ENCODE measurements at regions not wholly inside any gene's neighbourhood (a gene's known extent, or its start where the extent isn't known, plus 50 kb on each side); places are given as distances from the start of the nearest gene placed in this dataset.

DNA sequence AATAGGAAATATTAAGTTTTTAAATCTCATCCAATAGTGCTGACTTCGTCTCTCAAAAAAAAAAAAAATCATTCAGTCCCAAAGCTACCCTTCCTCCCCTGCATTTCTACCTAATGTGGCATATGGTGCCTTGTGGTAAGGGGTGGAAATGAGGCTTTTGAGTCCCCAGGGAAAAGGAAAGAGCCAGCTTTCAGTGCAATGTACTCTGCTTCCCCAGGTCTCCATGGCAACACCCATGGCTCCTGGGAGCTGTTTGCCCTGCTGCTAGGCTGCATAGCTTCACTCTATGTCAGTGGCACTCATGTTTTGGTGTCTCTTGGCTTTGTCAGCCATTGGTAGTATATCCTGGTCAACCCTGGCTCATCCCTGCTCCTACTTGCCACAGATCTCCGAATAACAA is 175.9 kb downstream of the SLC39A8 start:
- Histone ChIP-seq H3K9me3 (ENCODE audit: insufficient read depth, low read length) (no peaks in the 10 kb centered on the region), H3K4me3 (ENCODE audit: insufficient read length, low read depth) (no peak overlapping the region)
- peak; percentile 6 for DNase-seq (ENCODE audit: low read depth, low spot score)

DNA sequence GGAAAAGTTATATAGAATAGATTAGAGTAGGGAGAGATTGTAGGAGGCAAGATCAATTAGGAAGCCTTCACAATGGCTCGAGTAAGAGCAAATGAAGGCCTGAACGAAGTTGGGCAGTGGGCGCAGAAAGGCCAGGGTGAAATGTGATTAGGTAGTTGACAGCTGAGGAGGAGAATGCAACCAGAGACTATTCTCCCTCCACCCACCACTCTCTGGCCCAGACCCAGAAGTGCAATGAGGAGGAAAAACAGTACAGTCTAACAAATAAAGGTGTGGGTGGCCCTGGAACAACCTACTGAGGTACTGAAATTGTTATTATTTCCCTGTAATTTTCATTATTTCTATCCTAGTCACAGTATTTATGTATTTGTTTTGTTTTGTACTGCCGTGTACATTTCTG is 176.7 kb downstream of the SLC39A8 start:
- Histone ChIP-seq H3K9me3 (ENCODE audit: insufficient read depth, low read length) (no peaks in the 10 kb centered on the region), H3K36me3 (ENCODE audit: insufficient read depth, insufficient read length, low read length) (no peaks in the 10 kb centered on the region), H3K27me3 (ENCODE audit: insufficient read depth, insufficient read length) (no peaks in the 10 kb centered on the region), H3K4me3 (ENCODE audit: insufficient read length, low read depth) (no peak overlapping the region), H3K4me1 (ENCODE audit: insufficient read depth, insufficient read length) (no peaks in the 10 kb centered on the region), H3K9ac (ENCODE audit: insufficient read length, low read depth) (no peak overlapping the region)
- DNase-seq (ENCODE audit: low read depth, low spot score), result no peak
- TF ChIP-seq ZNF274 (IDR thresholded peaks at IDR 0.05; ENCODE audit: low read depth, low read length), result no peak
- no peak for TF ChIP-seq SUZ12 (IDR thresholded peaks at IDR 0.05; ENCODE audit: extremely low read depth, insufficient read depth, insufficient read length)
- no peak for TF ChIP-seq YY1 (IDR thresholded peaks at IDR 0.05; ENCODE audit: insufficient read depth, insufficient read length)

More for the DNA sequence above, 175.9 kb downstream of the SLC39A8 start:
- Histone ChIP-seq H3K27me3 (ENCODE audit: insufficient read depth, insufficient read length) (no peaks in the 10 kb centered on the region), H3K36me3 (ENCODE audit: insufficient read depth, insufficient read length, low read length) (no peaks in the 10 kb centered on the region), H3K9ac (ENCODE audit: insufficient read length, low read depth) (no peak overlapping the region), H3K4me1 (ENCODE audit: insufficient read depth, insufficient read length) (no peaks in the 10 kb centered on the region)
- TF ChIP-seq YY1 (IDR thresholded peaks at IDR 0.05; ENCODE audit: insufficient read depth, insufficient read length), result no peak
- no peak for TF ChIP-seq SUZ12 (IDR thresholded peaks at IDR 0.05; ENCODE audit: extremely low read depth, insufficient read depth, insufficient read length)
- no peak for TF ChIP-seq ZNF274 (IDR thresholded peaks at IDR 0.05; ENCODE audit: low read depth, low read length)

DNA sequence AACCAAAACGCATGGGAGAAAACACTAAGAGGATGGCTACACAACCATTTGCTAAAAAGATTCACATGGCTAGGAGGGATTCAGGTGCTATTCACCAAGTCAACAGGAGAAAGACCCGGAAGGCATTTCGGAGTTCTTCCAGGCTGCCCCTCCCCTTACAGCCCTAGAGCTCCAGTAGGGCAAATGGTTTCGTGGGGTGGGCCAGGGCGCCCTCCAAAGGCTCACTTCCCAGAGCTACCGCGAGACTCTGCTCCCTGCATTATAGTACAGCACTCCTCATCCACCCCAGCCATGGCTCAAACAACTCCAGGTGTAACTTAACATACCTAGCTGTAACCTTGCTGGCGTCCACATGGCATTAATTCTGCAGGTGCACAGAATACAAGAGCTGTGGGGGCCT is 179.7 kb downstream of the SLC39A8 start:
- no peak overlapping the region for H3K4me3 ChIP-seq (ENCODE audit: insufficient read length, low read depth)
- no peaks in the 10 kb centered on the region for H3K36me3 ChIP-seq (ENCODE audit: insufficient read depth, insufficient read length, low read length)
- H3K9ac ChIP-seq (ENCODE audit: insufficient read length, low read depth), result no peak overlapping the region
- DNase-seq (ENCODE audit: low read depth, low spot score), result no peak
- no peaks in the 10 kb centered on the region for H3K27me3 ChIP-seq (ENCODE audit: insufficient read depth, insufficient read length)
- TF ChIP-seq YY1 (IDR thresholded peaks at IDR 0.05; ENCODE audit: insufficient read depth, insufficient read length), result no peak
- no peak for TF ChIP-seq ZNF274 (IDR thresholded peaks at IDR 0.05; ENCODE audit: low read depth, low read length)
- TF ChIP-seq SUZ12 (IDR thresholded peaks at IDR 0.05; ENCODE audit: extremely low read depth, insufficient read depth, insufficient read length), result no peak
- no peaks in the 10 kb centered on the region for H3K9me3 ChIP-seq (ENCODE audit: insufficient read depth, low read length)
- H3K4me1 ChIP-seq (ENCODE audit: insufficient read depth, insufficient read length), result no peaks in the 10 kb centered on the region

DNA sequence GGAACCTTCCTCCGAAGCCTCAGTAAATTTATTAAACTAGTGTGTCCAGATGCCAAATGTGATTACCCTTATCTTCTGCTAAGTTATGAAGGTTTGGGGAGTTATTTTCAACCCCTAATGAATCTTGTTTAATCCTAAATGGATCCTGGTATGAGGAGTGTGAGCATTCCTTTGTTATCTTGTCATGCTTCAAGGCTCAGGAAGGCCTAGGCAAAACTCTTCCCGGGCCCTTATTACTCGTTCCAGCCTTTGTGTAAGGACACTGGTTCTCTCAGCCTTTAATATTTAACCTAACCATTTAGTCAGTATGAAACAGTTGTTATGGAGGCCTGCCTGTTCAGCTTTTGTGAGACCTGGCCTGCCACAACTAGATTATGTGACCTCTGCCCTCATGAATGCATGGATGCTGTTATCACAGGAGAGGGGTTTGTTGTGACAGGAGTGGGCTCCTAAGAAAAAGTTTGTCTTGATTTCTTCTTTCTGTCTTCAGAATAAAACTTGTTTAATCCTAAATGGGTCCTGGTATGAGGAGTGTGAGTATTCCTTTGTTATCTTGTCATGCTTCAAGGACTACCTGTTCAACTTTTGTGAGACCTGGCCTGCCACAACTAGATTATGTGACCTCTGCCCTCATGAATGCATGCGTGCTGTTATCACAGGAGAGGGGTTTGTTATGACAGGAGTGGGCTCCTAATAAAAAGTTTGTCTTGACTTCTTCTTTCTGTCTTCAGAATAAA is 181.7 kb downstream of the SLC39A8 start:
- no peaks in the 10 kb centered on the region for H3K9me3 ChIP-seq (ENCODE audit: insufficient read depth, low read length)
- no peaks in the 10 kb centered on the region for H3K27me3 ChIP-seq (ENCODE audit: insufficient read depth, insufficient read length)
- H3K9ac ChIP-seq (ENCODE audit: insufficient read length, low read depth), result no peak overlapping the region
- DNase-seq (ENCODE audit: low read depth, low spot score), result no peak
- H3K4me1 ChIP-seq (ENCODE audit: insufficient read depth, insufficient read length), result no peaks in the 10 kb centered on the region
- TF ChIP-seq YY1 (IDR thresholded peaks at IDR 0.05; ENCODE audit: insufficient read depth, insufficient read length) (no peak), ZNF274 (IDR thresholded peaks at IDR 0.05; ENCODE audit: low read depth, low read length) (no peak)
- no peak overlapping the region for H3K4me3 ChIP-seq (ENCODE audit: insufficient read length, low read depth)
- H3K36me3 ChIP-seq (ENCODE audit: insufficient read depth, insufficient read length, low read length), result no peaks in the 10 kb centered on the region

DNA sequence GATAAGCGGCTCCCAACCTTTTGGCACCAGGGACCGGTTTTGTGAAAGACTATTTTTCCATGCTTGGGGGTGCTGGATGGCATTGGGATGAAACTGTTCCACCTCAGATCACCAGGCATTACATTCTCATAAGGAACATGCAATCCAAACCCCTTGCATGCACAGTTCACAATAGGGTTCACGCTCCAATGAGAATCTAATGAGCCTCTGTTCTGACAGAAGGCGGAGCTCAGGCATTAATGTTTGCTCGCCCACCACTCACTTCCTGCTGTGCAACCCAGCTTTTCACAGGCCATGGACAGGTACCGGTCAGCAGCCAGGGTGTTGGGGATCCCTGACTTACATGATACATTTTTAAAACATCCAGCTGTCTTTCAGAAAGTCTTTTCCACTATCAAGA is 187.3 kb downstream of the SLC39A8 start:
- no peak for DNase-seq (ENCODE audit: low read depth, low spot score)
- no peaks in the 10 kb centered on the region for H3K27me3 ChIP-seq (ENCODE audit: insufficient read depth, insufficient read length)
- no peak overlapping the region for H3K4me3 ChIP-seq (ENCODE audit: insufficient read length, low read depth)
- no peaks in the 10 kb centered on the region for H3K36me3 ChIP-seq (ENCODE audit: insufficient read depth, insufficient read length, low read length)
- TF ChIP-seq YY1 (IDR thresholded peaks at IDR 0.05; ENCODE audit: insufficient read depth, insufficient read length) (no peak), SUZ12 (IDR thresholded peaks at IDR 0.05; ENCODE audit: extremely low read depth, insufficient read depth, insufficient read length) (no peak), ZNF274 (IDR thresholded peaks at IDR 0.05; ENCODE audit: low read depth, low read length) (no peak)
- H3K9me3 ChIP-seq (ENCODE audit: insufficient read depth, low read length), result no peaks in the 10 kb centered on the region
- H3K4me1 ChIP-seq (ENCODE audit: insufficient read depth, insufficient read length), result no peaks in the 10 kb centered on the region
- no peak overlapping the region for H3K9ac ChIP-seq (ENCODE audit: insufficient read length, low read depth)

DNA sequence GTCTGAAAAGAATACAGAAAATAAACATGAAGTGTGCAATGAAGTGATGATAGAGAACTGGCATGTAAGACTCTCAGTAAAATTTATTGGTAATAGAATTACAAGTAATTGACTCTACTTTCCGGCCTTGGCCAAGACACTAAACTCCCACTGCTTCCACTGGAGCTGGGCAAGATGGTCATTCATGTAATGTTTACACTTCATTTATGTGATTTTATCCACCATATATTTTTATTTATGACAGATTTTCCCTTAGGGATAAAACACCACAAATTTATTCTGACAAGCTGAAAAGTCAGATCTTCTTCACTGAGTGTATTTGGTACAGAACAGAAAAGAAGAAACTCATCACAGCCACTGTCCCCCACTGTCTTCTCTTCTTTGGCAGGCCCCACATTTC is 191.9 kb downstream of the SLC39A8 start:
- Histone ChIP-seq H3K27me3 (ENCODE audit: insufficient read depth, insufficient read length) (no peaks in the 10 kb centered on the region), H3K4me1 (ENCODE audit: insufficient read depth, insufficient read length) (no peaks in the 10 kb centered on the region), H3K9ac (ENCODE audit: insufficient read length, low read depth) (no peak overlapping the region), H3K36me3 (ENCODE audit: insufficient read depth, insufficient read length, low read length) (no peaks in the 10 kb centered on the region), H3K4me3 (ENCODE audit: insufficient read length, low read depth) (no peak overlapping the region), H3K9me3 (ENCODE audit: insufficient read depth, low read length) (no peaks in the 10 kb centered on the region)
- DNase-seq (ENCODE audit: low read depth, low spot score), result no peak
- TF ChIP-seq YY1 (IDR thresholded peaks at IDR 0.05; ENCODE audit: insufficient read depth, insufficient read length) (no peak), ZNF274 (IDR thresholded peaks at IDR 0.05; ENCODE audit: low read depth, low read length) (no peak)

DNA sequence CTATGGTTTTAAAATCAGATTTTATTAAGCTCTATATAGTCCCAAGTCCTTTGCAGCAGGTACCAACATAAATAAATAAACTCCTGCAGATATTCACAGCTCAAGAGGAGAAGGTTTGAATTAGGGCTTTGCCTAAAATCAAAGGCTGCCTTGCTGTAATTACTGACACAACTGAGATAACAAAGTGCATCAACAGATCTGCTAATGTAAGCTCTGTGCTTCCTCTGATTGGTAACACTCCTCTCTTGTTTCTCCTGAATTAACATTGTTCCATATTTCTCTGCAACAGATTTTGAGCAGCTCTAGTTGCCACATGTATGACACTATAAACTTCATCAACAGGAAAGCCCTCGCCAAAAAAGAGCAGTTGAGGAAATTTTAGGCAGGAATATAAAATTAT is 193.6 kb downstream of the SLC39A8 start:
- DNase-seq (ENCODE audit: low read depth, low spot score), result no peak
- Histone ChIP-seq H3K36me3 (ENCODE audit: insufficient read depth, insufficient read length, low read length) (no peaks in the 10 kb centered on the region), H3K27me3 (ENCODE audit: insufficient read depth, insufficient read length) (no peaks in the 10 kb centered on the region), H3K9me3 (ENCODE audit: insufficient read depth, low read length) (no peaks in the 10 kb centered on the region), H3K4me3 (ENCODE audit: insufficient read length, low read depth) (no peak overlapping the region), H3K4me1 (ENCODE audit: insufficient read depth, insufficient read length) (no peaks in the 10 kb centered on the region), H3K9ac (ENCODE audit: insufficient read length, low read depth) (no peak overlapping the region)
- TF ChIP-seq ZNF274 (IDR thresholded peaks at IDR 0.05; ENCODE audit: low read depth, low read length), result no peak
- no peak for TF ChIP-seq YY1 (IDR thresholded peaks at IDR 0.05; ENCODE audit: insufficient read depth, insufficient read length)
- no peak for TF ChIP-seq SUZ12 (IDR thresholded peaks at IDR 0.05; ENCODE audit: extremely low read depth, insufficient read depth, insufficient read length)
